Superior temporal gyrus (tissue), 1 donor: ENCODE measurements at regions not wholly inside any gene's neighbourhood (a gene's known extent, or its start where the extent isn't known, plus 50 kb on each side); places are given as distances from the start of the nearest gene placed in this dataset.

Experiments used
- DNase-seq: peaks from one replicate; pipeline ENCODE4 v3.0.0-alpha.2; 2016; ENCODE audit errors: extremely low spot score

GRCh38 chr15:66848686-66849392 is 146.8 kb downstream of the SMAD6 start:
- no peak for DNase-seq

GRCh38 chr15:66849393-66849745 is 147.3 kb downstream of the SMAD6 start:
- no peak for DNase-seq

DNA sequence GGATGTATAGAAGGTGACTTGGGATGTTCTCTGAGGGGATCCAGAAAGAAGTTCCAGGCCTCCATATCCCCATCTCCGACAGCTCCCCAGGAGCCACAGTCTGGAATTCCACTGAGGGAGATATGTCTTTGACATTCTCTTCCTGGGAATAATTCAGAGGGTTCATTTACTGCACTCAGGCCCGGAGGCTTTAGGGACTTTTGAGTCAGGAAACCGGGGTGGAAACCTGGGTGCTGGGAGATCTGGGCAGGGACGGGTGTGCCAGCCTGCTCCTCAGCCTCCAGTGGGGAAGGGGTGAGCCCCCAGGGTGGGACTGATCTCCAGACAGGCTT is 147.7 kb downstream of the SMAD6 start:
- no peak for DNase-seq

GRCh38 chr15:66850078-66850991 is 148.3 kb downstream of the SMAD6 start:
- DNase-seq: no peak

GRCh38 chr15:66850996-66851310 is 148.9 kb downstream of the SMAD6 start:
- no peak for DNase-seq

DNA sequence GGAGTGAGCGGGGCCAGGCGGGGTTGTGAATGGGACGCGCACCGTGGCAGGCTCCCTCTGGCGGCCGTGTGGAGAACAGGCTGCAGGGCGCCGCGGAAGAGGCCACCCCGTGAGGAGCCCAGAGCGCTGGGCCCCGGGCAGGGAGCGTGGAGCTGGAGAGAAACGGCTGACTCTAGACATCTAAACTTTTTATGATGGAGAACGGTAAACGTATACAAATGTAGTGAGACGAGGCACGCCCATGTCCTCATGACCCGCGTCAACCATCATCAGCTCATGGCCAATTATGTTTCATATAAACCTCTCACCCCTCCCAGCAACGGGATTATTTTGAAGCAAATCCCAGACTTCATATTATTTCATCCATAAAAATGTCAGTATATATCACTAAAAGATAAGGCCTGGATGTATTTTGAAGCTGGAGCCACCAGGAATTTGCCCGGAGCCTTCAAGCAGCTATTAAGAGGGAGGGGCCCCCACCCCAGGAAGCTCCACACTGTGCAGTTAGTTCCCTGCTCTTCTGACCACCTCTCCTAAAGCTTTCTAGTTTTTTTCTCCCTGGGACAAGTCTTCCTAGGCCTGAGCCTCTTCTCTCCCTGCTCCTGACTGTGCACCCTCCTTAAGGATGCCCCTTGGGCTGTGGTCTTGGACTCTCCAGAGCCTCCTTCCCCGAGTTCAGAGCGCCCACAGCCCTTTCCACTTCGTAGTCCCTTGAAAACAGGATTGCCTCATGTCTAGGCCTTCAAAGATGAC is 149.5 kb downstream of the SMAD6 start:
- peak; percentile 58 for DNase-seq

DNA sequence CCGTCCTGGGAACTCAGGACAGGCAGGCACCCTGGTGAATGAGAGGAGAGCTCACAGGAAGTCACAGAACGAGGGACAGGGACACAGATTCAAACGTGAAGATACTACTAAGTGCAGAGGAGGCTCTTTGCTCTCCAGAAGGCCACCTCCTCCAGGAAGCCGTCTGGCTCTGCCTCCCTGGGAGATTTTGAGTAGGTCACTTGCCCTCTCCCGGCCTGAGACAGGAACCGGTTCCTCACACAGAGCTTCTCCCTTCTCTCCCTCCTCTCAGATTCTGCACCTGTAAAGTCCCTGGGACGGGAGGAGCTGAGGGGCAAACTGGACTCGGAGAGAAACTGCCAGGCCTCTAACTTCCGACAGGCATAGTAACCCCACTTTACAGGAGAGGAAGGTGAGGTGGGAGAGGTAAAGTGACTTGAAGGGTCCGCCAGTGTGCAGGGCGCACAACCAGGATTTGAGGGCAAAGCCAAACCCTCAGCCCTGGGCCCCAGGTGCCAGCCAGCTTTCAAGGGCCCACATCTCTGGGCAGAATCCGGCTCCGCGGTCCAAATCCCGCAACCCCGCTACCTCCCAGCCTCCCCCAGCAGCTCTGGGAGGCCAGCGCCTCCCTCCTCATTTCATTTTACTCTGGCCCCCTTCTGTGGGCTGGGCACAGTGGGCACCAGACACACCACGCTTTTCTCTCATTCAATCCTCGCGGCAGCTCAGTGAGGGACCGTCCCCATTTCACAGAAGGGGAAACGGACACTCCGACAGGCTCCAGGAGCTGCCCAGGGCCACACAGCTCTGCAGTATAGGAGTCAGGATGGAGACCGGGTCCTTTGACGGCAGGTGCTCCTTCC is 150.2 kb downstream of the SMAD6 start:
- no peak for DNase-seq

DNA sequence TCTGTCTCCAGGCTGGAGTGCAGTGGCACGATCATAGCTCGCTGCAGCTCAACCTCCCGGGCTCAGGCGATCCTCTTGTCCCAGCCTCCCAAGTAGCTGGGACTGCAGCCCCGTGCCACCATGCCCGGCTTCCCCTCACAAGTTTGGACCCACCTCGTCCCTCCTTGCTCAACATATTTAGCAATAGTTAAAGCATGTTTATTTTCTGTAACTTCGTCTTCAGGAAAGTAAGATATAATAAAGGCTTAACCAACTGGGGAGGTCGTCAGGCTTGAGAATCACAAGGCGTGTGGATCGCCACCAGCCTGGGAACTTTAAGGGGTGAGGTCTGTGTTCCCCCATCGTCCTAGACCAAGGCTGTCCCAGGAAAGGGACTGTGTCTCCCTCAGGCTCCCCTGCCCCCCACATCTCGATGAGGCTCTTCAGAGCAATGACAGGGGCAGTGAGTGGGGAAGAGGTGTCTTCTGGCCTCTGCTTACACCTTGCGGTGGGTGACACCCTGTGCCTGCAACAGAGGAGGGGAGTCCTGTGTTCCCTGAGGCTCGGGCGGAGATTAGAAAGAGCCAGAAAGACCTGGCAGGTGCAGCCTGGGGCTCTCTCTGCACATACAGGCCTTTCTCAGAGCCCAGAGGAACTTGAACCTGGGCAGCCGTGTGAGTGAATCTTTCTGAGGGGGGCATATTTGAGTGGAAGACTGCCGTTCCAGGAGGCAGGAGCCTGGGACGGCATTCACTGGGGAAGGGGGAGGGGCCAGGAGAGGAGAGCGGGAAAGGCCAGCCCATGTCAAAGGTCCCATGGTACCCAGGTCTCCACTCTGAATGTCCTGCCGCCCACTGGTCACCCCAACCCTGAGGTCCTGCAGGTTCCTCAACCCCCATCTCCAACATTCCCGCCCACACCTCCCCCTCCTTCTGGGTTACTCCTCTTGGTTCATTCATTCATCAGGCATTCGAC is 152.3 kb downstream of the SMAD6 start:
- DNase-seq: no peak

DNA sequence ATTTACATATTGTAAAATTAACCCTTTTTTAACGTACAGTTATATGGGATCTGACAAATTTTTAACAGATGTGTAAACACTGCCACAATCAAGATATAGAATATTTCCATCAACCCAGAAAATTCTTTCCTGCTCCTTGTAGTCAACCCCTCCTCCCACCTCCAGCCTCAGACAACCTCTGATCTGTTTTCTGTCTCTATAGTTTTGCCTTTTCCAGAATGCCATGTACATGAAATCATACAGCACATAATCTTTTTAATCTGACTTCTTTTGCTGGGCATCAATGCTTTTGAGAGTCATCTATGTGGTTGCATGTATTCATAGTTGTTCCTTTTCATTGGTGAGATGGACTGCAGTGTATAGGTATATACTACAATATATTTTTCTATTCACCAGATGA is 153.0 kb downstream of the SMAD6 start:
- no peak for DNase-seq

DNA sequence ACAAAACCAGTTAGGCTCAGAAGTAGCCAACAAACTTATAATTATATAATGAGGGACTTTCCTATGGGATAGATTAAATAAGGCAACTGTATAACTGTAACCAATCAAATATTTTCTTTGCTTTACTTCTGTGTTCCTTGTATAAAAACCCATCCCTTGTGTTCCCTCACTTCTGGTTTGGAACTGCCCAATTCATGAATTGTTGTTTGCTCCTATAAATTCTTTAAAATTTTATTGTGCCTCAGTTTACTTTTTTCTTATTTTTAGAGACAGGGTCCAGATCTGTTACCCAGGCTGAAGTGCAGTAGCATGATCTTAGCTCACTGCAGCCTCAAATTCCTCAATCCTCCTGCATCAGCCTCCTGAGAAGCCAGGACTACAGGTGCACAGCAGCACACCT is 155.7 kb downstream of the SMAD6 start:
- DNase-seq: no peak

DNA sequence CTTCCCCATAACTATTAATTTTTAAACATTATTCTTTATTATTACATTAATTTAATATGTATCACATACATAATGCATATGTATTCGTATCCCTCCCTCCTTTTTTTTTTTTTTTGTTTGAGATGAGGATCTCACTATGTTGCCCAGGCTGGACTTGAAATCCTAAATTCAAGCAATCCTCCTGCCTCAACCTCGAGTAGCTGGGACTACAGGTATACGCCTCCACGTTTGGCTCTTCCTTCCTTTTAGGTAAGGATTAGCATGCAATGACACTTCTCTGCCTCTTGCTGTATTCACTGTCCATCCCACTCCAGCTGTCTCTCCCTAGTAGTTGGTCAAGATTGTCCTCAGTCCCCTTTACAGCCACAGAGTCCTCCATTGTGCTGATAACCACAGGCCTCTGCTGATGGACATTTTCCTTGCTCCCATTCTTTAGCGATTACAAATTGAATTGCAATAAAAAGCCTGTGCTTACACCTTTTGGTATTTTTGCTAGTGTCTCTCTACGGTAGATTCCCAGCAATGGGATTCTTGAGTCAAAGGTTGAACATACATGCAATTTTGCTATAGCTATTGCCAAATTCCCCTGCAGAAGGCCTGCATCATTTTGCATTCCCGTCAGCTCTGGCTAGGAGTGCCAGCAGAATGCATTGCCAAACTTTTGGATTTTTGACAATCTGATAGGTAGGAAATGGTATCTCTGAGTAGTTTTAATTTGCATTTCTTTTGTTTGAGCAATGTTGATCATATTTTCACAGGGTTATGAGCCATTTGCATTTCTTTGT is 156.6 kb downstream of the SMAD6 start:
- no peak for DNase-seq

DNA sequence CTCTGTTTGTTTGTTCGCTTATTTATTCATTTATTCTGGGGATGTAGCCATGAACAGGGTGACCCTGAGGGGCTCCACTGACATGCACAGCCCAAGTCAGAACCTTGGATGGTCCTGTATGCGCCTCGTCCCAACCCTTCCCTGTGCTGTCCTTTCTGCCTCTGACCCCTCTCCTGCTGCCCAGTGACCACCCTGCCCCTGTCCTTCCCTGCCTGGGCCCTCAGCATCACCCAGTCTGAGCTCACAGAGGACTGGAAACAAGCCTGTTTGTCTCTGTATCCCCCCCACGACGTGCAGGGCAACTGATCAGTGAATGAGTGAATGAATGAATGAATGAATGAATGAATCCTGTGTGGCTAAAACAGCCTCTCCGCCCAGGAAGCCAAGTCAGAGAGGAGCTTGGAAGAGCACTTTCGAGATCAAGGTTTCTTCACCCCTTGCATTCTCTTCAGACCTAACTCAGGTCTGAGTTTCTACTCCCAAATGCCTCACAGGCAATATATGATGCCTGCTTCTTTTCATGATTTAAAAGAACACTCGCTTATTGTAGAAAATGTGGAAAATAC is 157.7 kb downstream of the SMAD6 start:
- DNase-seq: no peak

DNA sequence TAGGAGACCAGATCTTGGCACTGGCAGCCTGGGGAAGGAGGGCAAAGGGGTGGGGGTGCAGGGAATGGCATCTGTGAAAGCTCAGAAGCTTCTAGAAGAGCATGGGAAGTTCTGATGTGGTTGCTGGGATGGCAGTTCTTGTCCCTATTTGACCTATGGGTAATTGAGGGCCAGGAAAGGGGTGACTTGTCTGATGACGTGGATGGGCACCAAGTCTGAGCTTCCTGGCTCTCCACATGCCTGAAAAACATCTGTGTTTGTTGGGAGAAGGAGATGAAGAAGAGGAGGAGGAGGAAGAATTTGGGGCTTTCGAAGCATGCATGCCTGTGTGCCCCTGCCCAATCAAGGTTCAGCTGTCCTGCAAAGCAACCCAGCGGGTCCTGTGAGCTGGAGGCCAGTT is 158.8 kb downstream of the SMAD6 start:
- no peak for DNase-seq

GRCh38 chr15:66862111-66862939 is 160.3 kb downstream of the SMAD6 start:
- no peak for DNase-seq

DNA sequence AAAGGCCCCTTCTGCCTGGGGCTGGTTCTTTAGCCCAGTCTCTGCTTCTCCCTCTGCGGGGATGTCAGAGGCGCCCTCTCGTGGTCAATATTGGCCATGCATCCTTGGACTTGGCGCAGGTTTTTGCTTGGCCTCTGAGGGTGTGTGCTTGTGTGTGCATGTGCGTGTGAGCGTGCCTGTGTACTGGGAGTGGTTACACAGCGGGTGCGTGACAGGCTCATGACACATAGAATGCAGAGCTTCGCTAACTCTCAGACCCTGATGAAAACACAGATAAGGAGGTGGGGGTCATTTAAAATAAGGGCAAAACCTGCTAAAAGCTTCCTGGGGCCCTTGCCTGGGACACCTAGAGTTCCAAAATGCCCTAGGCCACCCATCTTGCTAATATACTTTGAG is 160.9 kb downstream of the SMAD6 start:
- DNase-seq: peak; percentile 72

- no peak for DNase-seq
Observed at GRCh38 chr15:66863390-66864085, 161.5 kb downstream of the SMAD6 start.

GRCh38 chr15:66864086-66864830 is 162.2 kb downstream of the SMAD6 start:
- DNase-seq: no peak
